CD14-positive monocyte (primary cell): ENCODE measurements at regions not wholly inside any gene's neighbourhood (a gene's known extent, or its start where the extent isn't known, plus 50 kb on each side); places are given as distances from the start of the nearest gene placed in this dataset.

Experiments used
- DNase-seq, 3 donors: peaks; one replicate each; pipeline ENCODE4 v3.0.0-alpha.2; 2011 to 2022
- H2AFZ ChIP-seq: 2 replicates; pipeline ENCODE4 v1.6.0; 2012; ENCODE audit warnings: mild to moderate bottlenecking, low read depth, low read length, inconsistent platforms; ENCODE audit not compliant: insufficient read depth, poor library complexity, severe bottlenecking
- H3K27ac ChIP-seq, 2 donors: 1 replicate in 1 of 2; 2 replicates in 1 of 2; pipeline ENCODE4 v1.5.1; 2012 to 2013; ENCODE audit warnings: low read length in 2 of 2, control low read depth in 1 of 2, inconsistent platforms in 1 of 2, low read depth in 1 of 2, mild to moderate bottlenecking in 1 of 2
- H3K27me3 ChIP-seq, 2 donors: one replicate each; pipeline versions ENCODE4 v1.6.0 to v1.6.1; 2011 to 2013; ENCODE audit warnings: low read length in 2 of 2; ENCODE audit not compliant: control insufficient read depth in 2 of 2, insufficient read depth in 2 of 2
- H3K36me3 ChIP-seq, 2 donors: replicated peaks in 1 of 2; 1 replicate in 1 of 2; 2 replicates in 1 of 2; pipeline versions ENCODE4 v1.5.1 to v1.6.1; 2012 to 2013; ENCODE audit warnings: low read length in 2 of 2, control low read depth in 1 of 2, inconsistent platforms in 1 of 2, mild to moderate bottlenecking in 1 of 2; ENCODE audit not compliant: insufficient read depth in 2 of 2, control insufficient read depth in 1 of 2
- H3K4me1 ChIP-seq, 2 donors: 1 replicate in 1 of 2; 2 replicates in 1 of 2; pipeline versions ENCODE4 v1.5.1 to v1.6.1; 2012 to 2013; ENCODE audit warnings: low read length in 2 of 2, control low read depth in 1 of 2, inconsistent platforms in 1 of 2, mild to moderate bottlenecking in 1 of 2, moderate library complexity in 1 of 2; ENCODE audit not compliant: insufficient read depth in 2 of 2, control insufficient read depth in 1 of 2
- H3K4me2 ChIP-seq: replicated peaks from 2 replicates; pipeline ENCODE3; 2012; ENCODE audit warnings: low read length, moderate library complexity, mild to moderate bottlenecking; ENCODE audit not compliant: poor library complexity, severe bottlenecking; ENCODE audit errors: extremely low read depth
- H3K4me3 ChIP-seq, 3 experiments: fragments of 200-600 bp in 1 of 3; sonication (generic) in 1 of 3; replicated peaks in 1 of 3; 1 replicate in 2 of 3; 2 replicates in 1 of 3; pipeline ENCODE4 v1.5.1; 2011 to 2013; ENCODE audit warnings: low read length in 3 of 3, mild to moderate bottlenecking in 3 of 3, control low read depth in 2 of 3, low read depth in 2 of 3, inconsistent platforms in 1 of 3, moderate library complexity in 1 of 3
- H3K79me2 ChIP-seq: 2 replicates; pipeline ENCODE4 v1.6.0; 2012; ENCODE audit warnings: mild to moderate bottlenecking, control low read depth, inconsistent platforms, low read length, moderate library complexity; ENCODE audit not compliant: insufficient read depth
- H3K9ac ChIP-seq: 2 replicates; pipeline ENCODE4 v1.6.0; 2017; ENCODE audit warnings: low read length, mild to moderate bottlenecking; ENCODE audit not compliant: insufficient read depth, poor library complexity, severe bottlenecking
- H3K9me3 ChIP-seq, 2 donors: replicated peaks in 1 of 2; 1 replicate in 1 of 2; 2 replicates in 1 of 2; pipeline versions ENCODE4 v1.5.1 to v1.6.1; 2012 to 2013; ENCODE audit warnings: low read length in 2 of 2, control low read depth in 1 of 2; ENCODE audit not compliant: control insufficient read depth in 1 of 2, insufficient read depth in 1 of 2
- H4K20me1 ChIP-seq: 2 replicates; pipeline ENCODE4 v1.6.0; 2012; ENCODE audit warnings: mild to moderate bottlenecking, low read length, control low read depth, moderate library complexity; ENCODE audit not compliant: insufficient read depth
- H3K27ac Mint-ChIP-seq, 7 donors: one replicate each; pipeline ENCODE4 v1.8.0; 2020; ENCODE audit warnings: mild to moderate bottlenecking in 7 of 7, mixed read lengths in 7 of 7, moderate library complexity in 6 of 7, inconsistent platforms in 2 of 7
- H3K27me3 Mint-ChIP-seq, 3 donors: one replicate each; pipeline ENCODE4 v1.8.0; 2021 to 2022; ENCODE audit warnings: low read depth in 3 of 3, mild to moderate bottlenecking in 3 of 3, mixed read lengths in 3 of 3, moderate library complexity in 3 of 3, inconsistent platforms in 1 of 3
- H3K36me3 Mint-ChIP-seq, 2 donors: one replicate each; pipeline ENCODE4 v1.8.0; 2020; ENCODE audit warnings: mixed read lengths in 2 of 2, inconsistent platforms in 1 of 2, mild to moderate bottlenecking in 1 of 2
- H3K4me1 Mint-ChIP-seq: one replicate; pipeline ENCODE4 v1.8.0; 2020; ENCODE audit warnings: mild to moderate bottlenecking, mixed read lengths
- H3K4me3 Mint-ChIP-seq, 2 donors: one replicate each; pipeline ENCODE4 v1.8.0; 2020; ENCODE audit warnings: mild to moderate bottlenecking in 2 of 2, mixed read lengths in 2 of 2, moderate library complexity in 1 of 2
- H3K9me3 Mint-ChIP-seq, 7 donors: one replicate each; pipeline ENCODE4 v1.8.0; 2020 to 2022; ENCODE audit warnings: mixed read lengths in 7 of 7, mild to moderate bottlenecking in 6 of 7, moderate library complexity in 6 of 7, inconsistent platforms in 2 of 7
- WGBS: methylation state at CpG from one replicate; pipeline ENCODE4 v1.1.5; 2013; ENCODE audit warnings: missing lambda C conversion rate; ENCODE audit not compliant: insufficient coverage; 5-methylcytosine and 5-hydroxymethylcytosine counted together
- intact Hi-C, 2 donors: fragments of 100-400 bp; cut with micrococcal nuclease; formaldehyde crosslinking; loops; one replicate each; pipeline versions ENCODE4 v1.15.0 to v1.15.1; 2023
- TF ChIP-seq, protein P1 (sequence below): fragments of 200-600 bp; IDR thresholded peaks from one replicate; pipeline ENCODE4 v1.8.0; 2022; ENCODE audit warnings: antibody characterized with exemption, mild to moderate bottlenecking

- Histone ChIP-seq H3K79me2 (no peaks in the 10 kb centered on the region), H3K4me2 (no peak overlapping the region), H3K9ac (no peak overlapping the region), H3K36me3 (no peaks in the 10 kb centered on the region), H2AFZ (no peak overlapping the region), H3K4me1 (no peaks in the 10 kb centered on the region), H3K27me3 (no peaks in the 10 kb centered on the region), H3K4me3 (no peak overlapping the region), H4K20me1 (no peaks in the 10 kb centered on the region), H3K27ac (no peak overlapping the region), H3K9me3 (peaks cover 21 to 31% of the 10 kb centered on the region in 2 donors)
- TF ChIP-seq, protein P1, sequence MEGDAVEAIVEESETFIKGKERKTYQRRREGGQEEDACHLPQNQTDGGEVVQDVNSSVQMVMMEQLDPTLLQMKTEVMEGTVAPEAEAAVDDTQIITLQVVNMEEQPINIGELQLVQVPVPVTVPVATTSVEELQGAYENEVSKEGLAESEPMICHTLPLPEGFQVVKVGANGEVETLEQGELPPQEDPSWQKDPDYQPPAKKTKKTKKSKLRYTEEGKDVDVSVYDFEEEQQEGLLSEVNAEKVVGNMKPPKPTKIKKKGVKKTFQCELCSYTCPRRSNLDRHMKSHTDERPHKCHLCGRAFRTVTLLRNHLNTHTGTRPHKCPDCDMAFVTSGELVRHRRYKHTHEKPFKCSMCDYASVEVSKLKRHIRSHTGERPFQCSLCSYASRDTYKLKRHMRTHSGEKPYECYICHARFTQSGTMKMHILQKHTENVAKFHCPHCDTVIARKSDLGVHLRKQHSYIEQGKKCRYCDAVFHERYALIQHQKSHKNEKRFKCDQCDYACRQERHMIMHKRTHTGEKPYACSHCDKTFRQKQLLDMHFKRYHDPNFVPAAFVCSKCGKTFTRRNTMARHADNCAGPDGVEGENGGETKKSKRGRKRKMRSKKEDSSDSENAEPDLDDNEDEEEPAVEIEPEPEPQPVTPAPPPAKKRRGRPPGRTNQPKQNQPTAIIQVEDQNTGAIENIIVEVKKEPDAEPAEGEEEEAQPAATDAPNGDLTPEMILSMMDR, result no peak
- WGBS, result no CpG with 5 or more reads among the region's 4 CpGs
- no peaks in the 10 kb centered on the region for H3K27me3 Mint-ChIP-seq
- no peaks in the 10 kb centered on the region for H3K4me1 Mint-ChIP-seq
- no peaks in the 10 kb centered on the region for H3K36me3 Mint-ChIP-seq
- intact Hi-C loops, result no loop called here
- H3K4me3 Mint-ChIP-seq, result no peak overlapping the region
- peaks cover 4 to 24% (median 20%) of the 10 kb centered on the region in 7 donors for H3K9me3 Mint-ChIP-seq
- H3K27ac Mint-ChIP-seq, result no peak overlapping the region
- DNase-seq, result no peak
Observed at GRCh38 chr7:136259074-136259473, 281.9 kb upstream of the MTPN start.

- Histone ChIP-seq H3K27ac (no peak overlapping the region), H3K79me2 (no peaks in the 10 kb centered on the region), H3K4me1 (no peaks in the 10 kb centered on the region), H3K9me3 (peaks cover 17 to 35% of the 10 kb centered on the region in 2 donors), H3K4me3 (no peak overlapping the region), H3K4me2 (no peak overlapping the region), H3K36me3 (no peaks in the 10 kb centered on the region), H3K27me3 (no peaks in the 10 kb centered on the region), H3K9ac (no peak overlapping the region), H4K20me1 (no peaks in the 10 kb centered on the region), H2AFZ (no peak overlapping the region)
- Mint-ChIP-seq H3K27me3 (no peaks in the 10 kb centered on the region), H3K27ac (no peak overlapping the region), H3K4me3 (no peak overlapping the region), H3K9me3 (peaks cover 3 to 21% (median 11%) of the 10 kb centered on the region in 7 donors), H3K36me3 (no peaks in the 10 kb centered on the region), H3K4me1 (no peaks in the 10 kb centered on the region)
- no peak for DNase-seq
- TF ChIP-seq, protein P1, result no peak
- 100% methylated on average over 3 of the region's 3 CpGs for WGBS
- intact Hi-C loops, result no loop called here
Observed at GRCh38 chr7:136256491-136256890, 279.3 kb upstream of the MTPN start.
